ACHN (cell line): ENCODE measurements at regions not wholly inside any gene's neighbourhood (a gene's known extent, or its start where the extent isn't known, plus 50 kb on each side); places are given as distances from the start of the nearest gene placed in this dataset.
"Not testable (repeated sequence)": the region's sequence is repeated elsewhere in the genome, so short reads cannot be mapped to it uniquely, and the experiment has no call there.

ENCODE experiments used
- DNase-seq: peaks from one replicate; pipeline ENCODE4 v3.0.0-alpha.2; 2015
- in situ Hi-C: cut with HindIII; loops from 2 replicates; pipeline ENCODE4 v1.10.0; 2017; ENCODE audit warnings: low sequenced_read_pairs, low pct_ligation_motif_present, low pct_unique_long_range_greater_than_20kb

DNA sequence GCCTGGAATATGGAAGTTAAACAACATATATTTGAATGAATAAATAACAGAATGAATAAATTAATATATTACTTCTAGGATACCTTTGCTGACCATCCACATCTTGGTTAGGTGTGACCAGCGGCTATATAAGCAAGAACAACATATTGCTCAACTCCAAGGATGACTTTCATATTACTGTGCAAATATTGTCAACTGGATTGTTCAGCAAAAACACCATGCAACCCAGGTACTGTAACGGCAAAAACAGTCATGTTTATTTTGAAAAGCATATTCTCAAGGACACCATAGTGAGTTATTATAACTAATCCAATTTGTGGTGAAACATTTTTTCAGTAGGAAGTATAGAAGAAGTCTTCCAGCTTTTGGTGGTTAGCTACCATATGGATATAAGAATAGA is 907.9 kb downstream of the IGSF11 start:
- DNase-seq = no peak
- in situ Hi-C loops = no loop called here

DNA sequence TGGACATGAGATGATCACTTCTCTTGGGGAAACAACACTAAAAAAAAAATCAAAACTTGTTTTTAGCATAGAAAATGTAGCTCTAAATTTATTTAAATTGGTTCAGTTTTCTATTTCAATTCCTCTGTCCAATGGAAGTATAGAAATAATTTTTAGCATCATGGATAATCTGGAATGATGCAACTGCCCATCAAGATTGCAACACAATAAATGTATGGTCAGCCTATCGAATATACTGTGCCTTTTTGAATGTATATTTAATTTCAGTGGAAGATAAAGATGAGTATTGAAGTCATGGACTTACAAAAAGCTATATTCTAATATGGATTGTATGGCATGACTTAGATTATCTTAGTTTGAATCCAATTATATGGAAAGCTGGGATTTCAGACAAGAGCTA is 906.7 kb downstream of the IGSF11 start:
- no peak for DNase-seq
- in situ Hi-C loops = no loop called here

DNA sequence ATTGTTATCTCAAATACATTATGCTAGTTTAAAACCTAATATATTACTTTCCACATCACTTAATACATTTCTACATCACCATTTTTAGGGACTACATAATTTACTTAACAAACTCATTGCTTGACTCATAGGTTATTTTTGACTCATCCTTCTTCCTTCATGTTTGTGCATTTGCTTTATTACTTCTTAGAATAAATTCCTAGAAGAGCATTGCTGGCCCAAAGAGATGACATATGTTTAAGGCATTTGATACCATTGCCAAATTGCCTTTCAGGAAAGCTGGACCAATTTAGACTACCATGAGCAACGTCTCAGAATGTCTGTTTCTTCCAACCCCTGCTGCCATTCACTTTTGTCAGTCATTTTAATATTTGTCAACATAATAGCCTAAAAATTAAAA is 905.8 kb downstream of the IGSF11 start:
- in situ Hi-C loops = no loop called here
- no peak for DNase-seq

DNA sequence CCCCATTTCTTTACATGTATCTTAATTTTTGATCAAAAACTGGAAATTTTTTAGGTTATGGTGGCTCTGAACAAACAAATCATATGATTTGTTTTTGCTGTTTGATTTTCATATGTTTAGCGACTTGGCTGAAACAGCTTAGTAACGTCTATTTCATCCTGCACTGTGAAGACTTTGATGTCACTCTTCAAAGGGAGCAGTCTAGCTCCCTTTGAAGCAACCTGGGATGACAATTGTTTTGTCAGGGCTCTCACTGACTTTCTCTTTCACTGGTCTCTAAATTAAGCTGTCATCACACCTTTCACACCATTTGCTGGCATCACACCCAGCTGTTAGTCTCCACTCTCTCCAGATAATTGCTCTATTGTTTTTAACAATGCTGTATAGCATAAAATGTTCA is 896.9 kb downstream of the IGSF11 start:
- no peak for DNase-seq
- in situ Hi-C loops = no loop called here

DNA sequence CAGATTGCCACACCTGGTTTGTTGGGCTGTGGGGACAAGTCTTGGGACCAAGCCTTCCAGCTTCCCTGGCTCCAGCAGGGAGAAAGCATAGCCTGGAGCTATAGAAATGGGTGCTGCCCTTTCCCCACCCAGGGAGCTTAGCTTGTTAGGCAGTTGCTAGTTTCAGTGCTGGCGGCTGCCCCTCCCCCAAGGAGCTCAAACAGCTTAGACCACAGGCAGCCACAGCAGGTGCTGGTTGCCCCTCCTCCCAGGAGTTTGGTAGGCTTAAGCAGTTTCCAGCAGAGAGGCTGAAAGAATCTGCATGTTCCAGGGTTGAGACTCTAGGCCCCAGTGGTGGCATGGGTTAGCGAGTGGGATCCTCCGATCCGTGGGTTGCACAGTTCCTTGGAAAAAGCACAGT is 889.7 kb downstream of the IGSF11 start:
- DNase-seq = no peak
- in situ Hi-C loops = no loop called here

DNA sequence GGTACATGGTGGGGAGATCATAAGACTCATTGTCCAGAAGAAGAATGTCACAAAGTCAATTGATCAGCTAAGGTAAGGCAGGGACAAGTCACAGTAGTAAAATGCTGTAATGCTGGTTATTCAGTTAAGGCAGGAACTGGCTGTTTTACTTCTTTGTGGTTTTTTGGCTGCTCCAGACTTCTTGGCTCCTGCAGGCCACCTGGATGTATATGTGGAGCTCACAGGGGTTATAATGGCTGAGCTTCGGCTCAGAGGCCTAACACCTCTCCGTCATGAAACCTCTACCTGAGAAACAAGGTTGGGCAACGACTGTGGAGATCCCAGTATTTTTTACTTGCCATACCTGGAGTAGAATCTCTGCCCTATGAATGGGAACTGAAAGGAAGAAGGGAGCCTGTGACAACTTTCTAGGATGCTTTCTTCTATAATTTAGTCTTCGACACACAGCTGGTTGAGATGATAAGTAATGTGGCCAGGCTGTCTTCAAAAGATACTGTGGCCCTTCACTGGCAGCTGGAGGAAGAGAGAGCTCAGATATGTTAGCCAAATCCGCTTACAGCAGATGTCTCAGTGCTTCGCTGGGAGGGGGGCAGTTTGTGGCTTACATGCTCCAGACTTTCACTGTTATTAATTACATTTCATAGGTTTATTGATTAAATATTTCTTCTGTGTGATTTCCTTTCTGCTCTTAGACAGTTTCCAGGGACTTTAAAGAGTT is 887.8 kb downstream of the IGSF11 start:
- in situ Hi-C loops = no loop called here
- DNase-seq = no peak

DNA sequence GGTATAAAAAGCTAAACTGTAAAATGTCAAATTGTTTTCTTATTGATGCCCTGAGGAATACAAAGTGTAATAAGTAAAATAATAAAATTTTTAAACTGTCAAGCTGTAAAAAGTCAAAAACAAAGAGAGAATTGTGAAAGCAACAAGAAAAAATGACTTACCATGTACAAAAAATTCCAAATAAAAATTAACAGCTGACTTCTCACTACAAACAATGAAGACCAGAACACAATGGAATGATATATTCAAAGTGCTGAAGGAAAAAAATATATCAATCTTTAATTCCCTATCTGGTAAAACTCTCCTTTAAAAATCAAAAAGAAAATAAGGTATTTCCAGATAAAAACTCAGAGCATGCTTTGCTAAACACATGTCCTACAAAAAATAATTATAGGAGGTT is 883.5 kb downstream of the IGSF11 start:
- no peak for DNase-seq

DNA sequence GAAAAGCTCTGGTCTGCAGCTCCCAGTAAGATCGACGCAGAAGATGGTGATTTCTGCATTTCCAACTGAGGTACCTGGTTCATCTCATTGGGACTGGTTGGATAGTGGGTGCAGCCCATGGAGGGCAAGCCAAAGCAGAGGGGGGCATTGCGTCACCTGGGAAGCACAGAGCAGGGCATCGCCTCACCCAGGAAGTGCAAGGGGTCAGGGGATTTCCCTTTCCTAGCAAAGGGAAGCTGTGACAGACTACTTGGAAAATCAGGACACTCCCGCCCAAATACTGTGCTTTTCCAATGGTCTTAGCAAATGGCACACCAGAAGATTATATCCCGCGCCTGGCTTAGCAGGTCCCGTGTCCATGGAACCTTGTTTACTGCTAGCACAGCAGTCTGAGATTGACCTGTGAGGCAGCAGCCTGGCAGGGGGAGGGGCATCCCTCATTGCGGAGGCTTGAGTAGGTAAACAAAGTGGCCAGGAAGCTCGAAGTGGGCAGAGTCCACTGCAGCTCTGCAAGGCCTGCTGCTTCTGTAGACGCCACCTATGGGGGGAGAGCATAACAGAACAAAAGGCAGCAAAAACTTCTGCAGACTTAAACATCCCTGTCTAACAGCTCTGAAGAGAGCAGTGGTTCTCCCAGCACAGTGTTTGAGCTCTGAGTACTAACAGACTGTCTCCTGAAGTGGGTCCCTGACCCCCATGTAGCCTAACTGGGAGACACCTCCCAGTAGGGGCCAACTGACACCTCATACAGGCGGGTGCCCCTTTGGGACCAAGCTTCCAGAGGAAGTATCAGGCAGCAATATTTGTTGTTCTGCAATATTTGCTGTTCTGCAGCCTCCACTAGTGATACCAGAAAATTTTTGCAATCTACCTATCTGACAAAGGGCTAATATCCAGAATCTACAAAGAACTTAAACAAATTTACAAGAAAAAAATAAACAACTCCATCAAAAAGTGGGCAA is 871.7 kb downstream of the IGSF11 start:
- DNase-seq, in situ Hi-C loops: not testable (repeated sequence)

More for the DNA sequence above, 883.5 kb downstream of the IGSF11 start:
- in situ Hi-C loops = no loop called here

DNA sequence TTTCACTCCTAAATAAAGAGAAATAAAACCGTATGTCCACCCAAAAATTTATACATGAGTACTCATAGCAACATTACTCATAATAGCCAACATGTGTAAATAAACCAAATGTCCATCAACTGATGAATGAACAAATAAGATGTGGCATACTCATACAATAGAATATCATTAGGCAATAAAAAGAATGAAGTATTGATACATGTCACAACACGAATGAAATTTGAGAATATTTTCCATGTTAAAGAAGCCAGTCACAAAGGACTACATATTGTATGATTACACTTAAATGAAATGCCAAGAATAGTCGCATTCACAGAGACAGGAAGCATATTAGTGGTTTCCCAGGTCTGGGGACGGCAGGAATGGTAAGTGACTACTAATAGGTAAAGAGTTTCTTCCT is 869.2 kb downstream of the IGSF11 start:
- no peak for DNase-seq
- in situ Hi-C loops = no loop called here

DNA sequence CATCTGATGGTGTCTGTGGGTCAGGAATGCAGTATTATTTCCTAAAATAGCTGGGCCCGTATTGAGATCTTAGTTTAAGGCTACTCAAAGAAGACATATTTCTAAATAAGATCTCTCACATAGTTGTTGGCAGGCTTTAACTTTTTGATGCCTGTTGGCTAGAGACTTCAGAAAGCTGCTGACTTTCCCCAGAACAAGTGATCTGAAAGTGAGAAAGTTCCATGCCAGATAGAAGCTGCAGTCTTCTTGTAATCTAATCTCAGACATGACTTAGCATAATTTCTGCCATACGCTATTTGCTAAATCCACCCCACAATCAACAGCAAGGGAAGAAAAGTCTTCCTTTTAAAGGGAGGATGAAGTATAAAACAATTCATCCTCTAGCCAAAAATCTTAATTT is 867.1 kb downstream of the IGSF11 start:
- in situ Hi-C loops = no loop called here
- no peak for DNase-seq

DNA sequence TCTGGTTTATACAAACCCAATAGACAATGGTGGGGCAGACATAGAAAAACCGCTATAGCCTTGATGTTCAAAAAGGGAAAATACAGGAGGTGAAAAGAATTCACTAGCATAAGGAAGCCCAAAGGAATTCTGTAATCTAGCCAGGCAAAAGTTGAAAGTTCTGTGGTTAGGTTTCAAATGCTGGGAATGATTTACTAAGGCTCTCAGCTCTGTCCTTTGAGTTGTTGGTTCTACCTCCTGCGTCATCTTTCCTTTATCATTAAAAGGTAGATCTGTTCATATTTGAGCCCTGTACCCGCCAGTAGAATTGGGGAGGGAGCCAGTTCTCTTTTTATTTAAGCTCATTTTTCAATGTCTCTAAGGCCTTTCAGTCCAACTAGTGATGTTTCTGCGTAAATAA is 866.5 kb downstream of the IGSF11 start:
- no peak for DNase-seq
- in situ Hi-C loops = no loop called here

DNA sequence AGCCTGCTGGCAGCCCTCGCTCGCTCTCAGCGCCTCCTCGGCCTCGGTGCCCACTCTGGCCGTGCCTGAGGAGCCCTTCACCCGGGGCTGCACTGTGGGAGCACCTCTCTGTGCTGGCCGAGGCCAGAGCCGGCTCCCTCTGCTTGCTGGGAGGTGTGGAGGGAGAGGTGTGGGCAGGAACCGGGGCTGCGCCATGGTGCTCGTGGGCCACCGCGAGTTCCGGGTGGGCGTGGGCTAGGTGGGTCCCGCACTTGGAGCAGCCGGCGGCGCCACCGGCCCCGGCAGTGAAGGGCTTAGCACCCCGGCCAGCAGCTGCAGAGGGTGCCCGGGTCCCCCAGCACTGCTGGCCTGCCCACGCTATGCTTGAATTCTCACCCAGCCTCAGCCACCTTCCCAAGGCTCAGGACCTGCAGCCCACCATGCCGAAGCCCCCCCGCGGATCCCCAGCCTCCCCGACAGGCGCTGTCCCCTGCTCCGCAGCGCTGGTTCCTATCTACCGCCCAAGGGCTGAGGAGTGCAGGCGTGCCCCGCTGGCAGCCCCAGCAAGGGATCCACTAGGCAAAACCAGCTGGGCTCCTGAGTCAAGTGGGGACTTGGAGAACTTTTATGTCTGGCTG is 863.3 kb downstream of the IGSF11 start:
- no peak for DNase-seq
- in situ Hi-C loops = no loop called here

DNA sequence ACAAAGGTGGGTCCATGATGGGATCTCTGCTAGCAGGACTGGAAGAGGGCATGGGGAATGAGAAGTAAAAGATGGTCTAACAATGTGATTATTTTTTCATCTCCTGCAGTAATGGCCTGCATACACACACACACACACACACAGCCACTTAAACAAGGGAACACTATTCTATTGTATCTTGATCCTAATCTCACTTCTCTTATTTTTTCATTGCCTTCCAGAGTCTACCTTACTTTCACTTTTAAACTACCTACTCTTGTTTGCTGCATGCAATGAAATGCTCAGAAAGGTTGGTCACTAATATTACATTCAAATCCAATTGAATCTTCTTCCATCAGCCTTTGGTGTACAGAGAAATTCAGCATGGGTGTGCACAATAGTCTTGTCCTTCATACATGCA is 853.8 kb downstream of the IGSF11 start:
- in situ Hi-C loops = no loop called here
- no peak for DNase-seq

DNA sequence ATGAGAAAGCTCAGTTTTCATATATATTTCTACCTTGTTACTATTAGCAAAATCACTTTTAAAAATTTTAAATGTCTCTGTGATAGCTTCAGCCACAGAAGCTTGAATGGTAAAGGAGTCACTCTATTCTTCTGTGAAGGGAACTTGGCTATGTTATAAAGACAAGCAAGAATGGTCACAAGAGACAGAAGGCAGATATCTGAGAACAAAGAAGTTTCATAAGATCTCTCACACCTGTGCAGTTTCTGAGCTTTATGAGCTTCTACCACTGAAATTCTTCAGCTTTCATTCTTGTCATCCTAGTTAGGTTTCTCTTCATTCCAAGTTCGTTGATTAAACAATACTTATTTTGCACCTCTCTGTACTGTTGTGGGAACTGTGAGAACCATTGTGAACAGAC is 853.4 kb downstream of the IGSF11 start:
- in situ Hi-C loops = no loop called here
- DNase-seq = no peak

DNA sequence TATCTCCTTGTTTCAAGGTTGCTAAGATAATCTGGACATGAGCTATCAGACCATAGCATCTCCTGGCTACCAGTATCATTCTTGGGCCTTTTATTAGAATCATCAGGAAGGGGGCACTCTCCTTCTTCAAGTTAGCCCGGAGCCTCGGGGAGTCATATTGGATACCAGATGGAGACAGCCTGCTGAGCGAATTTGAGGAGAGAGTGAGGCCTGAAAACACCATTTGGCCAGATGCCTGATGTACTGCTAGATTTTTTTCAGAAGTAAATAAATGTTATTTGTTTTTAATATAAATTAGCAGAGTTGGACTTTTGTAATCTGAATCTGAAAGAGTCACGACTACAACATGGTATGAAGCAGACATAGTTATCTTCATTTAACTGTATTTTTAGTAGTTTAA is 848.6 kb downstream of the IGSF11 start:
- no peak for DNase-seq
- in situ Hi-C loops = no loop called here

DNA sequence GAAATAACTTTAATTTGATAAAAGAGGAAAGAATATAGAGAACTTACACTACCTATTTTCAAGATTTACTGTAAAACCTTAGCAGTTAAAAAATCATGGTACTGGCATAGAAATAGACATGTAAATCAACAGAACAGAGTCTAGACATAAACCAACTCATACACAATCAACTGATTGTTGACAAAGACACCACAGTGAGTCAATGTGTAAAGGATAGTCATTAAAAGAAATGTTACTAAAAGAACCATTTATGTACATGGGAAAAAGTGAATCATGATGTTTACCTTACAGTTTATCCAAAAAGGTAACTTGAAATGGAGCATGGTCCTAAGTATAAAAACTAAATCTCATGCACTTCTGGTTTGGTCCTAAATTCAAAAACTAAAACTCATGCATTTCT is 847.4 kb downstream of the IGSF11 start:
- no peak for DNase-seq
- in situ Hi-C loops = no loop called here

DNA sequence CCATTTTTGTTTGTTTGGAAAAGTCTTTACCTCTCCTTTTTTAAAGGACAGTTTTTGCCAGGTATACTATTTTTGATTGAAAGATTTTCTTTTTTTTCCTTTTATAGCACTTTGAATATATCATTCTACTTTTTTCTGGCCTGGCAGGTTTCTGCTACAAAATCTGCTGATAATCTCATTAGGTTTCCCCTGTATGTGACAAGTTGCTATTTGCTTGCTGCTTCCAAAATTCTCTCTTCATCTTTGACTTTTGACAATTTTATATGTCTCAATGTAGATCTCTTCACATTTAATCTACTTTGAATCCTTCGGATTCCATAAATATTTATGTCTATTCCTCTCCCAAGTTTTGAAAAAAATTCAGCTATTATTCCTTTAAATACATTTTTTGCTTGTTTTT is 838.5 kb downstream of the IGSF11 start:
- DNase-seq = no peak
- in situ Hi-C loops = no loop called here

DNA sequence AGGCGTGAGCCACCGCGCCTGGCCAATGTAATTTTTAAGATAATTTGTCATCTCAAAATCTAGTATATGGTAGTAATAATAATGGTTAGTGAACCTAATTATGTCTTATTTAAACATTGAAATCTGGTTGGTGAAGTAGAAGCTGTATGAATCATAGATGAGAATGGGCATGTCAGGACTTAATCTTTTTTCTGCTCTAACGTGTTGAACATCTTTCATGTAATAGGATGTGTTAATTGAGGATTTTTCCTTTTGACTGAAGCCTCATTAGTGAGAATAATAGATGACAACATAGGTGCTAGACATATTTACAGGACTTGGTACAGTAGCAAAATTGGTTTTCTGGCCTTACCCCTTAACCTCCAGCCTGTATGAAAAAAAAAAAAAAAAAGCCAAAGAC is 835.6 kb downstream of the IGSF11 start:
- in situ Hi-C loops = no loop called here
- no peak for DNase-seq

DNA sequence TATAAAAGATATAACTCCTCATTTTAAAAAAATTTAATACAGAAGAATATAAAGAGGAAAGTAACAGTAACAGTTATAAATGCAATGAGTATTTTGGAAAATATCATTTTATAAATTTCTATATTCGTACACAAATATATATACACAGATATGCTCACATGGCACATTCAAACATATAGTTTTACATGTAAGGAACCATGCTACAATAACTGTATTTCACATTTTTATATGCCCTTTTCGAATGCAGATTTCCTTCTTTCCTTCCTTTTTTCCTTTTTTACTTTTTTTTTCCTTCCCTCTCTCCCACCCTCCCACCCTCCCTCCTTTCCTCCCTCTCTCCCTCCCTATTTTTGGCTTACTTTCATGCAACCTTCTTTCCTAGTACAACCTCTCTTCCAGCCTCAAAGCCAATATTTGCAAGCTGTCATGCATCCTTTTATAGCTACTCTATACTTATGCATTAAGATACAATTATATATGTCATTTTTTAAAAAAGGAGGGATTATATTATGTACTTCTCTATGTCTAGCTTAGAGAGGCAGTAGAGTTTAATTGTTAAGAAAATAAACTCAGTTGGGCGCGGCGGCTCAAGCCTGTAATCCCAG is 830.5 kb downstream of the IGSF11 start:
- in situ Hi-C loops = no loop called here
- DNase-seq = no peak
